ENCODE measurements at regions not wholly inside any gene's neighbourhood (a gene's known extent, or its start where the extent isn't known, plus 50 kb on each side); places are given as distances from the start of the nearest gene placed in this dataset.

DNA sequence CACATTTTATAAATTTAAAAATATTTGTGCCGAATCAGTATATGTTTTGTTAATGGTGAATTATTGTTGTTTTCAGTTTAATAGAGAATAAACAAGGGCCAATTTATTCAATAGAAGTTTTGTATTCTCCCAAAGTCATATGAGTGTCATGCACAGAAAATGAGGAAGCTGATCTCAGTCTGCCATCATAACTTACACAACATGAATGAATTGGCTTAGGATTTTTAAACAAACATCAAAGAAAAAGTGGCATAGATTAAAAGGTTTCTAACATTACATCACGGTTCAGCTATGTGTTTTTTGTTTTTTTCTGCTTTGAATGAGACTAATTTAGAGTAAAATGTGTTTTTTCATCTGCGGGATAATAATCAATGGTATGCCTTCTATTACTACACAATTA, 123.4 kb upstream of the CTNNA2 start:
- H3K4me1 Mint-ChIP-seq (ENCODE audit: low read depth, unreplicated experiment): no peaks in the 10 kb centered on the region
- H3K27ac Mint-ChIP-seq (ENCODE audit: unreplicated experiment): no peak overlapping the region
- H3K36me3 Mint-ChIP-seq (ENCODE audit: insufficient read depth, unreplicated experiment): no peaks in the 10 kb centered on the region
- ChIA-PET POLR2A (no interaction called here), CTCF (no interaction called here)
- H3K4me1 ChIP-seq: no peaks in the 10 kb centered on the region
- no peaks in the 10 kb centered on the region for H3K9me3 Mint-ChIP-seq (ENCODE audit: unreplicated experiment)
- intact Hi-C loops (cut with micrococcal nuclease; ENCODE audit: unreplicated experiment): no loop called here
- DNase-seq: no peak
- no peaks in the 10 kb centered on the region for H3K9me3 ChIP-seq
- no peak overlapping the region for H3K4me3 ChIP-seq (ENCODE audit: low read depth, low read length)
- TF ChIP-seq, protein P1, sequence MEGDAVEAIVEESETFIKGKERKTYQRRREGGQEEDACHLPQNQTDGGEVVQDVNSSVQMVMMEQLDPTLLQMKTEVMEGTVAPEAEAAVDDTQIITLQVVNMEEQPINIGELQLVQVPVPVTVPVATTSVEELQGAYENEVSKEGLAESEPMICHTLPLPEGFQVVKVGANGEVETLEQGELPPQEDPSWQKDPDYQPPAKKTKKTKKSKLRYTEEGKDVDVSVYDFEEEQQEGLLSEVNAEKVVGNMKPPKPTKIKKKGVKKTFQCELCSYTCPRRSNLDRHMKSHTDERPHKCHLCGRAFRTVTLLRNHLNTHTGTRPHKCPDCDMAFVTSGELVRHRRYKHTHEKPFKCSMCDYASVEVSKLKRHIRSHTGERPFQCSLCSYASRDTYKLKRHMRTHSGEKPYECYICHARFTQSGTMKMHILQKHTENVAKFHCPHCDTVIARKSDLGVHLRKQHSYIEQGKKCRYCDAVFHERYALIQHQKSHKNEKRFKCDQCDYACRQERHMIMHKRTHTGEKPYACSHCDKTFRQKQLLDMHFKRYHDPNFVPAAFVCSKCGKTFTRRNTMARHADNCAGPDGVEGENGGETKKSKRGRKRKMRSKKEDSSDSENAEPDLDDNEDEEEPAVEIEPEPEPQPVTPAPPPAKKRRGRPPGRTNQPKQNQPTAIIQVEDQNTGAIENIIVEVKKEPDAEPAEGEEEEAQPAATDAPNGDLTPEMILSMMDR (IDR thresholded peaks at IDR 0.05; ENCODE audit: insufficient read depth in 1 of 2, low read depth in 1 of 2, low read length in 1 of 2, severe bottlenecking in 1 of 2, unreplicated experiment in 1 of 2): no peak
- H3K27me3 ChIP-seq (replicated peaks; ENCODE audit: control insufficient read depth, insufficient read depth, low read length): 0 out of 2 replicates have a peak, but pooled peaks cover 2% of the 10 kb centered on the region
- H3K36me3 ChIP-seq (ENCODE audit: control insufficient read depth, insufficient read depth, low read length): no peaks in the 10 kb centered on the region
- peaks cover 9% of the 10 kb centered on the region for H3K27me3 Mint-ChIP-seq (ENCODE audit: insufficient read depth, unreplicated experiment)
- no TSS peak for BruUV-seq (replicated peaks)
- H3K4me3 Mint-ChIP-seq (ENCODE audit: unreplicated experiment): no peak overlapping the region

GRCh38 chr2:79388024-79388423, 124.8 kb upstream of the CTNNA2 start:
- Mint-ChIP-seq H3K27me3 (ENCODE audit: insufficient read depth, unreplicated experiment) (peaks cover 9% of the 10 kb centered on the region), H3K27ac (ENCODE audit: unreplicated experiment) (no peak overlapping the region), H3K4me1 (ENCODE audit: low read depth, unreplicated experiment) (no peaks in the 10 kb centered on the region), H3K36me3 (ENCODE audit: insufficient read depth, unreplicated experiment) (no peaks in the 10 kb centered on the region), H3K9me3 (ENCODE audit: unreplicated experiment) (no peaks in the 10 kb centered on the region), H3K4me3 (ENCODE audit: unreplicated experiment) (no peak overlapping the region)
- TF ChIP-seq, protein P1 (IDR thresholded peaks at IDR 0.05; ENCODE audit: insufficient read depth in 1 of 2, low read depth in 1 of 2, low read length in 1 of 2, severe bottlenecking in 1 of 2, unreplicated experiment in 1 of 2): no peak
- no peaks in the 10 kb centered on the region for H3K36me3 ChIP-seq (ENCODE audit: control insufficient read depth, insufficient read depth, low read length)
- intact Hi-C loops (cut with micrococcal nuclease; ENCODE audit: unreplicated experiment): no loop called here
- BruUV-seq (replicated peaks): no TSS peak
- ChIA-PET CTCF (no interaction called here), POLR2A (no interaction called here)
- H3K27me3 ChIP-seq (replicated peaks; ENCODE audit: control insufficient read depth, insufficient read depth, low read length): 0 out of 2 replicates have a peak, but pooled peaks cover 2% of the 10 kb centered on the region
- H3K4me3 ChIP-seq (ENCODE audit: low read depth, low read length): no peak overlapping the region
- H3K4me1 ChIP-seq: no peaks in the 10 kb centered on the region
- H3K9me3 ChIP-seq: no peaks in the 10 kb centered on the region
- no peak for DNase-seq

- CTCF ChIA-PET: no interaction called here
- intact Hi-C loops (cut with micrococcal nuclease; ENCODE audit: unreplicated experiment): no loop called here
- H3K27ac Mint-ChIP-seq (ENCODE audit: unreplicated experiment): no peak overlapping the region
- POLR2A ChIA-PET: no interaction called here
- no peaks in the 10 kb centered on the region for H3K36me3 Mint-ChIP-seq (ENCODE audit: insufficient read depth, unreplicated experiment)
- H3K4me3 Mint-ChIP-seq (ENCODE audit: unreplicated experiment): no peak overlapping the region
- no peak for DNase-seq
- Histone ChIP-seq H3K36me3 (ENCODE audit: control insufficient read depth, insufficient read depth, low read length) (no peaks in the 10 kb centered on the region), H3K9me3 (no peaks in the 10 kb centered on the region), H3K4me3 (ENCODE audit: low read depth, low read length) (no peak overlapping the region), H3K4me1 (no peaks in the 10 kb centered on the region), H3K27me3 (replicated peaks; ENCODE audit: control insufficient read depth, insufficient read depth, low read length) (0 out of 2 replicates have a peak, but pooled peaks cover 2% of the 10 kb centered on the region)
- no peaks in the 10 kb centered on the region for H3K9me3 Mint-ChIP-seq (ENCODE audit: unreplicated experiment)
- TF ChIP-seq, protein P1 (IDR thresholded peaks at IDR 0.05; ENCODE audit: insufficient read depth in 1 of 2, low read depth in 1 of 2, low read length in 1 of 2, severe bottlenecking in 1 of 2, unreplicated experiment in 1 of 2): no peak
- no TSS peak for BruUV-seq (replicated peaks)
- no peaks in the 10 kb centered on the region for H3K4me1 Mint-ChIP-seq (ENCODE audit: low read depth, unreplicated experiment)
- H3K27me3 Mint-ChIP-seq (ENCODE audit: insufficient read depth, unreplicated experiment): peaks cover 5% of the 10 kb centered on the region
Observed at GRCh38 chr2:79387431-79387830, 125.4 kb upstream of the CTNNA2 start.
